PC-3 (cell line): ENCODE measurements at regions not wholly inside any gene's neighbourhood (a gene's known extent, or its start where the extent isn't known, plus 50 kb on each side); places are given as distances from the start of the nearest gene placed in this dataset.

Experiments
- ATAC-seq: fragments of 200-7000 bp; cut with Tn5 transposase; 2 replicates; pipeline ENCODE4 v1.9.1; 2020; ENCODE audit warnings: mild to moderate bottlenecking, moderate library complexity
- BruUV-seq: library from RNA; stranded (reverse); fragments of 400-500 nt; replicated peaks from 2 replicates; lab custom pipeline; 2021; lab: Mats Ljungman, UMichigan
- CTCF ChIA-PET: fragments of 300-600 bp; sonication (Branson Sonifier 250); formaldehyde crosslinking; loops from one replicate; lab custom pipeline; 2022; ENCODE audit warnings: antibody characterized with exemption; lab: Charles Lee
- POLR2A ChIA-PET: fragments of 300-600 bp; sonication (Branson Sonifier 250); formaldehyde crosslinking; loops from one replicate; lab custom pipeline; 2022; ENCODE audit warnings: antibody characterized with exemption; ENCODE audit not compliant: unreplicated experiment; lab: Charles Lee
- DNase-seq: peaks from one replicate; pipeline ENCODE4 v3.0.0-alpha.2; 2015
- H2AFZ ChIP-seq: fragments of 300-600 bp; sonication (generic); 2 replicates; pipeline ENCODE4 v1.6.0; 2016; ENCODE audit warnings: antibody characterized with exemption, low read length
- H3F3A ChIP-seq: fragments of 300-600 bp; sonication (generic); one replicate; pipeline ENCODE4 v1.6.0; 2017; ENCODE audit warnings: antibody characterized with exemption, low read length, control low read depth, mild to moderate bottlenecking; ENCODE audit not compliant: unreplicated experiment
- H3K27ac ChIP-seq: fragments of 300-600 bp; sonication (generic); 2 replicates; pipeline ENCODE4 v1.5.1; 2016; ENCODE audit warnings: mild to moderate bottlenecking, low read length
- H3K27me3 ChIP-seq: fragments of 300-600 bp; sonication (generic); 2 replicates; pipeline ENCODE4 v1.6.1; 2016; ENCODE audit warnings: low read length, mixed read lengths
- H3K36me3 ChIP-seq: fragments of 300-600 bp; sonication (generic); 2 replicates; pipeline ENCODE4 v1.6.1; 2016; ENCODE audit warnings: low read depth, mixed run types, low read length, mixed read lengths
- H3K4me1 ChIP-seq: fragments of 300-600 bp; sonication (generic); 2 replicates; pipeline ENCODE4 v1.5.1; 2016; ENCODE audit warnings: low read length; ENCODE audit not compliant: insufficient read depth
- H3K4me2 ChIP-seq: fragments of 300-600 bp; sonication (generic); 2 replicates; pipeline ENCODE4 v1.6.0; 2016; ENCODE audit warnings: low read length
- H3K4me3 ChIP-seq: fragments of 300-600 bp; sonication (generic); 2 replicates; pipeline ENCODE4 v1.5.1; 2016; ENCODE audit warnings: mild to moderate bottlenecking, low read length, mixed read lengths
- H3K79me2 ChIP-seq: fragments of 300-600 bp; sonication (generic); 2 replicates; pipeline ENCODE4 v1.6.1; 2017; ENCODE audit warnings: low read length, mixed read lengths
- H3K9ac ChIP-seq: fragments of 300-600 bp; sonication (generic); 2 replicates; pipeline ENCODE4 v1.6.0; 2016; ENCODE audit warnings: mild to moderate bottlenecking, low read length
- H3K9me2 ChIP-seq: fragments of 300-600 bp; sonication (generic); replicated peaks from 2 replicates; pipeline ENCODE4 v1.6.1; 2016; ENCODE audit warnings: mixed run types, low read length, mixed read lengths
- H3K9me3 ChIP-seq: fragments of 300-600 bp; sonication (generic); 2 replicates; pipeline ENCODE4 v1.6.1; 2016; ENCODE audit warnings: low read length, mixed read lengths
- H4K20me1 ChIP-seq: fragments of 300-600 bp; sonication (generic); 2 replicates; pipeline ENCODE4 v1.6.1; 2016; ENCODE audit warnings: low read length, mixed read lengths
- CTCF ChIP-seq: fragments of 300-600 bp; sonication (generic); conservative IDR thresholded peaks from 2 replicates; pipeline ENCODE4 v1.5.1; 2017; ENCODE audit warnings: antibody characterized with exemption, low read depth, mild to moderate bottlenecking, low read length
- EZH2 ChIP-seq: fragments of 300-600 bp; sonication (generic); IDR thresholded peaks from one replicate; pipeline ENCODE4 v1.6.1; 2017; ENCODE audit warnings: antibody characterized with exemption, mild to moderate bottlenecking, low read length; ENCODE audit not compliant: unreplicated experiment
- EZH2phosphoT487 ChIP-seq: fragments of 300-600 bp; sonication (generic); IDR thresholded peaks from 2 replicates; pipeline ENCODE4 v1.6.1; 2018; ENCODE audit warnings: mild to moderate bottlenecking, antibody characterized with exemption, low read length, borderline replicate concordance
- intact Hi-C: fragments of 100-400 bp; cut with micrococcal nuclease; formaldehyde crosslinking; loops from 2 replicates; pipeline ENCODE4 v1.9.0; 2023

- Histone ChIP-seq H3K27ac (peak overlapping the region; percentile 32), H3K4me2 (peak overlapping the region; percentile 55), H3K9me2 (no peaks in the 10 kb centered on the region), H3K4me3 (peak overlapping the region; percentile 17; the same call in 1 of the 2 replicates), H3K4me1 (peaks cover 39% of the 10 kb centered on the region), H3K9ac (no peak overlapping the region), H3K9me3 (no peaks in the 10 kb centered on the region), H3K79me2 (no peaks in the 10 kb centered on the region), H3K27me3 (no peaks in the 10 kb centered on the region), H3K36me3 (no peaks in the 10 kb centered on the region), H2AFZ (no peak overlapping the region), H4K20me1 (no peaks in the 10 kb centered on the region), H3F3A (no peaks in the 10 kb centered on the region)
- DNase-seq: no peak
- no peak for ATAC-seq
- ChIA-PET POLR2A (interaction anchor here (0.6 kb wide), 1 partner anchor 24 kb away, joined by 3 read pairs; no protein-coding TSS in a partner anchor), CTCF (no interaction called here)
- intact Hi-C loops: no loop called here
- BruUV-seq: no TSS peak
- TF ChIP-seq EZH2 (no peak), EZH2phosphoT487 (no peak), CTCF (no peak)
Measured at GRCh38 chr5:36443941-36444340, 142.2 kb upstream of the RANBP3L start.

- POLR2A ChIA-PET: interaction anchor here (0.6 kb wide), 1 partner anchor 23 kb away, joined by 3 read pairs; no protein-coding TSS in a partner anchor
- no peaks in the 10 kb centered on the region for H4K20me1 ChIP-seq
- DNase-seq (peak; percentile 86), ATAC-seq (peak; percentile 77)
- intact Hi-C loops: no loop called here
- peak overlapping the region; percentile 55 for H3K4me2 ChIP-seq
- H3K9me2 ChIP-seq: no peaks in the 10 kb centered on the region
- H3F3A ChIP-seq: no peaks in the 10 kb centered on the region
- no peaks in the 10 kb centered on the region for H3K36me3 ChIP-seq
- no TSS peak for BruUV-seq
- CTCF ChIA-PET: interaction anchor here (0.7 kb wide), 1 partner anchor 342 kb away, joined by 4 read pairs; no protein-coding TSS in a partner anchor
- TF ChIP-seq EZH2 (no peak), CTCF (no peak), EZH2phosphoT487 (no peak)
- peak overlapping the region; percentile 32 for H3K27ac ChIP-seq
- H3K79me2 ChIP-seq: no peaks in the 10 kb centered on the region
- no peaks in the 10 kb centered on the region for H3K27me3 ChIP-seq
- peak overlapping the region; percentile 17; the same call in 1 of the 2 replicates for H3K4me3 ChIP-seq
- no peak overlapping the region for H3K9ac ChIP-seq
- H2AFZ ChIP-seq: peak overlapping the region; percentile 66
- H3K4me1 ChIP-seq: peaks cover 39% of the 10 kb centered on the region
- no peaks in the 10 kb centered on the region for H3K9me3 ChIP-seq
Measured at GRCh38 chr5:36444582-36445418, 143.1 kb upstream of the RANBP3L start.
